HG03135 (cell line): ENCODE measurements at regions not wholly inside any gene's neighbourhood (a gene's known extent, or its start where the extent isn't known, plus 50 kb on each side); places are given as distances from the start of the nearest gene placed in this dataset.
"Not testable (repeated sequence)": the region's sequence is repeated elsewhere in the genome, so short reads cannot be mapped to it uniquely, and the experiment has no call there.

Experiments used
- ATAC-seq: cut with Tn5 transposase; IDR thresholded peaks from one replicate; pipeline ENCODE4 v1.9.1; 2021; ENCODE audit warnings: mild to moderate bottlenecking, moderate library complexity; ENCODE audit not compliant: unreplicated experiment

GRCh38 chrX:124181515-124181914, 150.9 kb upstream of the TEX13D start:
- ATAC-seq = not testable (repeated sequence)

- ATAC-seq = no peak
Observed at GRCh38 chrX:124190440-124190839, 142.0 kb upstream of the TEX13D start.

- ATAC-seq = no peak
Observed at GRCh38 chrX:124194199-124194598, 138.3 kb upstream of the TEX13D start.

GRCh38 chrX:124194901-124195300, 137.6 kb upstream of the TEX13D start:
- ATAC-seq = no peak

- no peak for ATAC-seq
Observed at GRCh38 chrX:124203311-124203710, 129.1 kb upstream of the TEX13D start.

GRCh38 chrX:124208660-124209059, 123.8 kb upstream of the TEX13D start:
- ATAC-seq = no peak

- no peak for ATAC-seq
Observed at GRCh38 chrX:124209792-124210576, 122.5 kb upstream of the TEX13D start.

- ATAC-seq = peak; percentile 93
Observed at GRCh38 chrX:124211312-124211942, 121.0 kb upstream of the TEX13D start.

GRCh38 chrX:124212622-124213021, 119.8 kb upstream of the TEX13D start:
- ATAC-seq = no peak

GRCh38 chrX:124215786-124216185, 116.7 kb upstream of the TEX13D start:
- ATAC-seq = no peak

GRCh38 chrX:124216396-124217115, 115.9 kb upstream of the TEX13D start:
- ATAC-seq = no peak

- ATAC-seq = peak; percentile 66
Observed at GRCh38 chrX:124217304-124218251, 114.9 kb upstream of the TEX13D start.

GRCh38 chrX:124223524-124223923, 108.9 kb upstream of the TEX13D start:
- ATAC-seq = no peak

- ATAC-seq = no peak
Observed at GRCh38 chrX:124224528-124224927, 107.9 kb upstream of the TEX13D start.

- ATAC-seq = no peak
Observed at GRCh38 chrX:124226129-124226528, 106.3 kb upstream of the TEX13D start.

GRCh38 chrX:124228849-124229248, 103.6 kb upstream of the TEX13D start:
- no peak for ATAC-seq

GRCh38 chrX:124229374-124229773, 103.1 kb upstream of the TEX13D start:
- no peak for ATAC-seq

- no peak for ATAC-seq
Observed at GRCh38 chrX:124230655-124231450, 101.6 kb upstream of the TEX13D start.

- ATAC-seq = no peak
Observed at GRCh38 chrX:124231451-124231759, 101.1 kb upstream of the TEX13D start.
